Astrocyte (in vitro differentiated cells and primary cell): ENCODE measurements at regions not wholly inside any gene's neighbourhood (a gene's known extent, or its start where the extent isn't known, plus 50 kb on each side); places are given as distances from the start of the nearest gene placed in this dataset.

Source experiments
- CTCF ChIP-seq: IDR thresholded peaks from 2 replicates; pipeline ENCODE4 v1.5.1; 2011; ENCODE audit warnings: low read depth, mild to moderate bottlenecking, inconsistent platforms, low read length, moderate library complexity; ENCODE audit not compliant: insufficient read depth
- EZH2 ChIP-seq: IDR thresholded peaks from 2 replicates; pipeline ENCODE4 v1.6.1; 2012; ENCODE audit warnings: mild to moderate bottlenecking, low read length, inconsistent platforms; ENCODE audit not compliant: insufficient read depth

GRCh38 chr18:64513401-64513800, 364.5 kb upstream of the LINC00305 start:
- TF ChIP-seq CTCF (no peak), EZH2 (no peak)
